Muscle of leg (tissue), 3 donors: ENCODE measurements at regions not wholly inside any gene's neighbourhood (a gene's known extent, or its start where the extent isn't known, plus 50 kb on each side); places are given as distances from the start of the nearest gene placed in this dataset.

Experiments used
- DNase-seq: peaks from one replicate; pipeline ENCODE4 v3.0.0; 2013
- H3K27ac ChIP-seq: one replicate; pipeline ENCODE4 v1.5.1; 2013; ENCODE audit warnings: mild to moderate bottlenecking, low read length, control low read depth
- H3K27me3 ChIP-seq: one replicate; pipeline ENCODE4 v1.6.1; 2013; ENCODE audit warnings: low read length; ENCODE audit not compliant: control insufficient read depth, insufficient read depth
- H3K36me3 ChIP-seq: one replicate; pipeline ENCODE4 v1.6.1; 2013; ENCODE audit warnings: low read length; ENCODE audit not compliant: control insufficient read depth, insufficient read depth
- H3K4me1 ChIP-seq: one replicate; pipeline ENCODE4 v1.6.1; 2013; ENCODE audit warnings: low read length; ENCODE audit not compliant: control insufficient read depth, insufficient read depth
- H3K4me3 ChIP-seq: one replicate; pipeline ENCODE4 v1.5.1; 2013; ENCODE audit warnings: low read length, control low read depth
- H3K9me3 ChIP-seq: replicated peaks from 2 replicates; pipeline ENCODE4 v1.6.1; 2013; ENCODE audit warnings: low read depth, low read length; ENCODE audit not compliant: control insufficient read depth
- WGBS: methylation state at CpG from one replicate; pipeline ENCODE4 v1.1.5; 2013; ENCODE audit warnings: missing lambda C conversion rate; ENCODE audit not compliant: insufficient coverage; 5-methylcytosine and 5-hydroxymethylcytosine counted together

DNA sequence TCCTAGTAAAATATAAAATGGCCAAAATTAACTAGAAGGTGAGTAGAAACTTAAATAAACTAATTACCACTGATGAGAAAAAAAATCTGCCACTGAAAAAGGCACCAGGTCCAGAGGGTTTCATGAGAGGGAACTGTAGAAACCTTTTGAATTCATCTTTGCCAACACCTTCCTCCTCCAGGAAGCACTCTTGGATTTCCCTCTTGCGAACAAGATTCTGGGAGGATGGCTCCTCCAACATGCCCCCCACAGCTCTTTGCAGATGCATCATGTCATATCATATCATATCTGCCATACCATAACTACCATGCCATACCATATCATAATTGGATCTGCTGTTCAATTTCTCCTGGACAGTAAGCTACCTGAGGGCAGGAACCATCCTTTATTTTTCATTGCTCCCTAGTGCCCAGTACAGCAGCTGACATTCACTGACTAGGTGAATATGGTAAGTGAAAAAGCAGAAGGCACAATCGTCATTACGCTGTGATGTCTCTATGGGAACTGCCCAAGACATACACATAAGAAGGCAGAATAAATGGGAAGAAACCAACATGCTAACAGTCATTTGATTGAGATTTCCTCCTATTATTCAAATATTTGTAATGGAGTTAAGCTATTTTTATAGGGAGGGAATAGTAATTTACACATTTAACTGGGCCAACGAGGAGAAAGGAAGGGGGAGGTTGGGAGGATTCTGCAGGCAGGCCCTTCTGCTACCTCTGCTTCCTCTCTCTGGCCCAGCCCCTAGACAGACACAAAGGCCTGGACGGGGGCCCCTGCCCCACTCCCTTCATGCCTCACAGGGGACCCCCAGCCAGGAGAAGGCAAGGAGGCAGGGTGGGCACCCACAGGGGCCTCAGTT lies 110.1 kb upstream of the SMURF2 start:
- Histone ChIP-seq H3K27me3 (peaks cover 2% of the 10 kb centered on the region), H3K4me3 (no peak overlapping the region), H3K4me1 (peaks cover 40% of the 10 kb centered on the region), H3K9me3 (no peaks in the 10 kb centered on the region), H3K36me3 (no peaks in the 10 kb centered on the region), H3K27ac (peak overlapping the region; percentile 7)
- WGBS: 100% methylated on average over 1 of the region's 5 CpGs
- no peak for DNase-seq

DNA sequence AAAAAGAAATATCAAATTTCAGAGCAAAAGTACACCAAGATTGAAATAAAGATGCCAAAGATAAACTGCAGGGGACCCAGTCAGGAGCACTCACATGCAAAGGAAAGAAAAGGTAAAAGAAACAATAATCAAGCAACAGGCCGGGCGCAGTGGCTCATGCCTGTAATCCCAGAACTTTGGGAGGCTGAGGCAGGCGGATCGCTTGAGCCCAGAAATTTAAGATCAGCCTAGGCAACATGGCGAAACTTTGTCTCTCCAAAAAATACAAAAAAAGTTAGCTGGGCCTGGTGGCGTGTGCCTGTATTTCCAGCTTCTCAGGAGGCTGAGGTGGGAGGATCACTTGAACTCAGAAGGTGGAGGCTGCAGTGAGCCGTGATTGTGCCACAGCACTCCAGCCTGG lies 107.6 kb upstream of the SMURF2 start:
- no peaks in the 10 kb centered on the region for H3K27me3 ChIP-seq
- H3K9me3 ChIP-seq: no peaks in the 10 kb centered on the region
- H3K4me1 ChIP-seq: peaks cover 17% of the 10 kb centered on the region
- no peak for DNase-seq
- WGBS: 92% methylated on average over 7 of the region's 7 CpGs
- H3K27ac ChIP-seq: no peak overlapping the region
- H3K4me3 ChIP-seq: no peak overlapping the region
- H3K36me3 ChIP-seq: peaks cover 8% of the 10 kb centered on the region

DNA sequence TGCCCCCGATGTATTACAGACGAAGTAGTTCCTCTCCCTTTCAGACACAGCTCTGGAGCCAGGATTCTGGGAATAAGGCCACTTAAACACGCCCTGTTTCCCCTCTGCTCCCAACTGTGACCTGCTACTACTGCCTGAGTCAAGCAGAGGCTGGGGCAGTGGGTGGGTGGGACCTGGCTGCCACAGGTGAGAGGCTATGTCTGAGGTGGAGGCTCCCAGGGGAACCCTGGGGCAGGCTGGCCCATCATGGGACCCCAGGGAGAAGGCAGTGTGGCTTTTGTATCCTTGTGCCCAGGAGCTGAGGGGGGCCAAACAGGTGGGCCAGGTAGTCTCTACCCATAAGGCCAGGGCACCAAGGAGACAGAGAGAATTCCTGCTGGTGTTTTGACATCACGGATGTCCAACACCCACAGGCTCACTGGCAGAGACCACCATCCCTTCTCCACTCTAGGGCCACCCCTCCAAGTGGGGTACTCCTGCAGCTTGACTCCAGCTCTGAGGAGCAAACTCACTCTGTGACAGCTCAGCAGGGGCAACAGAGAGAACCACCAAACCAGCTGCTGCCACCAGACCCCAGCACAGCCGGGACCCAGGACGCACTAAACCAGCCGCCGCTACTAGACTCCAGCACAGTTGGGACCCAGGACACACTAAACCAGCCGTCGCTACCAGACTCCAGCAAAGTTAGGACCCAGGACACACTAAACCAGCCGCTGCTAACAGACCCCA lies 105.3 kb upstream of the SMURF2 start:
- no peak for DNase-seq
- WGBS: 76% methylated on average over 10 of the region's 11 CpGs
- peaks cover 3% of the 10 kb centered on the region for H3K4me1 ChIP-seq

DNA sequence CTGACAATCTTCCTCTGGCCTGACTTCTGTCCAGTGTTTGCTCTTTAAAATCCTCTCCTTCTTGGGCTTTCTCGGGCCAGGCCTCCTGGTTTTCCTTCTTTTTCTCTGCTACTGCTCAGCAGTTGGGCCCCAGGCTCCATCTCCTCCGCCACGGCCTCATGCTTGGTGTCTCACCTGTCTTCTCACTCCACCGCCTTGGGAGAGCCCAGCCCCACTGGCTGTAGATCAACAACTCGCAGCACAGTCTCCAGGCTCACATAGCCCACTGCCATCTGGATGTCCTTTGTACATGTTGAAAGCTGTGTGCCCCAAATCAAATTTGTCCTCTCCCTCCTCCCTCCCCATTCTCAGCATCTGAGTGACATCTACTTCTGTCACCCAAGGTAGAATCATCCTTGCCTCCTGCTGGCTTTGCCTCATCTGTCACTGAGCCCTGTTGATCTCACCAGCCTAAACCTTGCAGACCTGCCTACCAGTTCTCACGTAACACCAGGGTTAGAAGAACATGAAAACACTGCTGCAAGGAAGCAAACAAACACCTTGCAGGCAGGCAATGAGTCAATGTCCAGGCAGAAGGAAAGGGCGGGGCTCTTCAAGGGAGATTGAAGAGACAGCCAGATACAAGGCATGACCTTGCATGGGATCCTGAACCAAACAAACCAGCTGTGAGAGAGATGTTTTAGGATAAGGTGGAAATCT lies 103.2 kb upstream of the SMURF2 start:
- DNase-seq: no peak
- H3K36me3 ChIP-seq: peaks cover 21% of the 10 kb centered on the region

More for the DNA sequence above, 105.3 kb upstream of the SMURF2 start:
- Histone ChIP-seq H3K27ac (no peak overlapping the region), H3K4me3 (no peak overlapping the region), H3K27me3 (no peaks in the 10 kb centered on the region), H3K36me3 (peaks cover 13% of the 10 kb centered on the region), H3K9me3 (no peaks in the 10 kb centered on the region)

DNA sequence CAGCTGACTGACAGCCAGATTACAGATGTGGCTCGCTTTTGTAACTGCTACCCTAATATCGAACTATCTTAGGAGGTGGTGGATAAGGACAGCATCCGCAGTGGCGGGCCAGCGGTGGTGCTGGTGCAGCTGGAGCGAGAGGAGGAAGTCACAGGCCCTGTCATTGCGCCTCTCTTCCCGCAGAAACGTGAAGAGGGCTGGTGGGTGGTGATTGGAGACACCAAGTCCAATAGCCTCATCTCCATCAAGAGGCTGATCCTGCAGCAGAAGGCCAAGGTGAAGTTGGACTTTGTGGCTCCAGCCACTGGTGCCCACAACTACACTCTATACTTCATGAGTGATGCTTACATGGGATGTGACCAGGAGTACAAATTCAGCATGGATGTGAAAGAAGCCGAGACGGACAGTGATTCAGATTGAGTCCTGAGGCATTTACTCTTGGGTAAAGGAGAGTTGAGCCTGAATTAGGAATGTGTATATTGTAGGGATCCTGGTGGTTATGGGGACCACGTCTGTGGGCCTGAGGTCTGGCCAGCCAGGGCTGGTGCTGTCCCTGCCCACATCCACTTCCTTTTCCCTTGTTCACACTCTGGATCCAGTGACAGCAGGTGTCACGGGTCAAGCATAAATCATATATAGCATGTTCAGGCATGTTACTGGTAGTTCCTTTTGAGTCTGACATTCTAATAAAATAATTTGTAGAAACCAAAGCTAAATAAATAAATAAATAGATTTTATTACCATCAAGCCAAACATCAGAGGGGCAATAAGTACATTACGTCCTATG lies 89.0 kb upstream of the SMURF2 start:
- 93% methylated on average over 5 of the region's 14 CpGs for WGBS
- H3K27ac ChIP-seq: no peak overlapping the region
- no peaks in the 10 kb centered on the region for H3K4me1 ChIP-seq
- no peak overlapping the region for H3K4me3 ChIP-seq
- H3K9me3 ChIP-seq: no peaks in the 10 kb centered on the region
- H3K36me3 ChIP-seq: peaks cover 31% of the 10 kb centered on the region
- no peaks in the 10 kb centered on the region for H3K27me3 ChIP-seq
- DNase-seq: no peak

More for the DNA sequence above, 103.2 kb upstream of the SMURF2 start:
- Histone ChIP-seq H3K9me3 (no peaks in the 10 kb centered on the region), H3K27ac (no peak overlapping the region), H3K27me3 (no peaks in the 10 kb centered on the region), H3K4me1 (peaks cover 3% of the 10 kb centered on the region), H3K4me3 (no peak overlapping the region)
- 82% methylated on average over 7 of the region's 7 CpGs for WGBS

DNA sequence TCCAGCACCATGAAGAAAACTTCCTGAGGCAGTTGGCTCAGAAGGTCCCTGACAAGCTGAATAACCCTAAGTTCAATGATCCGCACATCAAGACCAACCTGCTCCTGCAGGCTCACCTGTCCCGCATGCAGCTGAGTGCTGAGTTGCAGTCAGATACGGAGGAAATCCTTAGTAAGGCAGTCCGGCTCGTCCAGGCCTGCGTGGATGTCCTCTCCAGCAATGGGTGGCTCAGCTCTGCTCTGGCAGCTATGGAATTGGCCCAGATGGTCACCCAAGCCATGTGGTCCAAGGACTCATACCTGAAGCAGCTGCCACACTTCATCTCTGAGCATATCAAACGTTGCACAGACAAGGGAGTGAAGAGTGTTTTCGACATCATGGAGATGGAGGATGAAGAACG lies 88.4 kb upstream of the SMURF2 start:
- WGBS: 93% methylated on average over 9 of the region's 9 CpGs
- H3K36me3 ChIP-seq: peaks cover 29% of the 10 kb centered on the region
- no peaks in the 10 kb centered on the region for H3K4me1 ChIP-seq
- H3K4me3 ChIP-seq: no peak overlapping the region
- DNase-seq: no peak
- no peaks in the 10 kb centered on the region for H3K27me3 ChIP-seq
- no peaks in the 10 kb centered on the region for H3K9me3 ChIP-seq
- no peak overlapping the region for H3K27ac ChIP-seq

DNA sequence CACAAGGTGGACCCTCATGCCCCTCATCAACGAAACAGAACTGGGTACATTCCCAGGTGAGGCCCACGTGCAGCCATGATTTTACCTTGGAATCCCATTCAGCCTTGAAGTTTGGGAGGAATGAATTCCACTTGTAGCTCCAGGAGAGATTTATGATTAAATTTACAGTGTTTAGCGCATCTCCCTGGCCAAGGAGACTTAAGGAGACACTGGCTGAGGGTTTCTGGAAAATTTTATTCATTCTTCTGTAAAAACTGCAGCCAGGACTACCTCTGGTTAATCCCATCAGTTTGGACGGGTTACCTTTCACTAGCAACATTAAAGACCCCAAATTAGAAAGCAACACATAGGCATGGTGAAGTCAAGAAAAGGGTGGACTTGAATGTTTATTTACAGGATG lies 87.2 kb upstream of the SMURF2 start:
- Histone ChIP-seq H3K27ac (peak overlapping the region; percentile 59), H3K4me1 (no peaks in the 10 kb centered on the region), H3K4me3 (no peak overlapping the region), H3K9me3 (no peaks in the 10 kb centered on the region), H3K36me3 (peaks cover 21% of the 10 kb centered on the region), H3K27me3 (no peaks in the 10 kb centered on the region)
- 40% methylated on average over 1 of the region's 4 CpGs for WGBS
- DNase-seq: peak; percentile 62

DNA sequence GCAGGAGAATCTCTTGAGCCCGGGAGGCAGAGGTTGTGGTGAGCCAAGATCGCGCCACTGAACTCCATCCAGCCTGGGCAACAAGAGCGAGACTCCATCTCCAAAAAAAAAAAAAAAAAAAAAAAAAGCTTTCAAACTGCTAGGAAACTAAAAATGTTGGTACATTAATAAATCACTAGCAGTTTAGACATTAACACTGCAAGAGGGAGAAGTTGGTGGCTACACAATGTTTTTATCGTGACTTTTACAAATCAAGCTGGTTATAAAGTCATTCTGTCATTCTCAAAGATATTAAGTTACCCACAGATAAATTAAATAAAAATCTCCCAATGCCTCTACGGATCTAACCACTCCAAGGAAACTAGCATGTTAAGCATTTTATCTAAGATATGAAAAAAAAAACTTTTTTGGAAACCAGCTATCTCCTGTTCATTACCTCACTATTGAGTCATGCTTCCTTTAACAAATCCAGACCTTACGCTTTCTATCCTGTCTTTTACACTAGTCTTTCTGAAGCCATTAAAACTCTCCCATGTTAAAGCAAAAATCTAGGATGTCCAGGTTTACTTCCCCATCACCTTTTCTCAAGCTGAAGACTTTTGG lies 85.9 kb upstream of the SMURF2 start:
- DNase-seq: peak; percentile 39
- Histone ChIP-seq H3K9me3 (no peaks in the 10 kb centered on the region), H3K36me3 (peaks cover 20% of the 10 kb centered on the region), H3K27me3 (no peaks in the 10 kb centered on the region), H3K27ac (peak overlapping the region; percentile 53), H3K4me3 (no peak overlapping the region), H3K4me1 (no peaks in the 10 kb centered on the region)
- WGBS: 38% methylated on average over 1 of the region's 7 CpGs

DNA sequence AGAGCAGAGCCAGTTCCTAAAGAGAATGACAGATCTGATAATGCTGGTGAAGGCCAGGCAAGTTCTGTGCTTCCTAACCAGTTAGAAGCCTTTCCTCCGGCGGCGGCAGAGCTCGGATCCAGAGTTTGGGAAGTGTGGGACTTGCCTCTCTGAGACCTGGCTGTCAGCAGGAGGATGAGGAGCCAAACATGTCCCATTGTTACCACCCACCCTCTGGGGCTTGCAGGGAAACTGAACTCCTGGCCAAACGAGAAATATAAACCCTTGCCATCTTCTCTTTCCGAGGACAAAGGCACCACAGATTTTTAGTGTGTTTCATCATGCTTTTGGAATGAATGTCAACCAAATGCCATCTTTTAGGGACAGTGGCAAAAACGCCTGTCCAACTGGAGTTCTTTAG lies 80.2 kb upstream of the SMURF2 start:
- 29% methylated on average over 7 of the region's 7 CpGs for WGBS
- H3K9me3 ChIP-seq: no peaks in the 10 kb centered on the region
- peak overlapping the region; percentile 89 for H3K27ac ChIP-seq
- peaks cover 31% of the 10 kb centered on the region for H3K4me1 ChIP-seq
- H3K36me3 ChIP-seq: no peaks in the 10 kb centered on the region
- no peaks in the 10 kb centered on the region for H3K27me3 ChIP-seq
- DNase-seq: peak; percentile 77
- H3K4me3 ChIP-seq: no peak overlapping the region
